Keratinocyte (primary cell): ENCODE measurements at regions not wholly inside any gene's neighbourhood (a gene's known extent, or its start where the extent isn't known, plus 50 kb on each side); places are given as distances from the start of the nearest gene placed in this dataset.

Experiments used
- DNase-seq: peaks from one replicate; pipeline ENCODE4 v3.0.0-alpha.2; 2011; ENCODE audit warnings: low read depth, missing footprints, low spot score
- FAIRE-seq: peaks from 2 replicates; lab custom pipeline; 2011; peaks lifted over from hg19 to GRCh38; lab: Jason Lieb, UNC
- H2AFZ ChIP-seq: 2 replicates; pipeline ENCODE4 v1.6.0; 2012; ENCODE audit warnings: low read length, control low read depth, inconsistent platforms; ENCODE audit not compliant: control insufficient read depth
- H3K27ac ChIP-seq: 2 replicates; pipeline ENCODE4 v1.5.1; 2011; ENCODE audit warnings: low read length; ENCODE audit not compliant: control insufficient read depth, insufficient read depth
- H3K27me3 ChIP-seq: 3 replicates; pipeline ENCODE4 v1.6.0; 2011; ENCODE audit warnings: low read length; ENCODE audit not compliant: control insufficient read depth, insufficient read depth; ENCODE audit errors: extremely low read depth
- H3K36me3 ChIP-seq, 2 experiments: 2 replicates in 1 of 2; 3 replicates in 1 of 2; pipeline ENCODE4 v1.5.1; 2011; ENCODE audit warnings: low read length in 2 of 2, mild to moderate bottlenecking in 1 of 2; ENCODE audit not compliant: control insufficient read depth in 2 of 2, insufficient read depth in 2 of 2; ENCODE audit errors: extremely low read depth in 1 of 2
- H3K4me1 ChIP-seq: 3 replicates; pipeline ENCODE4 v1.5.1; 2011; ENCODE audit warnings: low read length; ENCODE audit not compliant: control insufficient read depth, insufficient read depth; ENCODE audit errors: extremely low read depth
- H3K4me2 ChIP-seq: 3 replicates; pipeline ENCODE4 v1.6.0; 2011; ENCODE audit warnings: low read depth, low read length; ENCODE audit not compliant: control insufficient read depth, insufficient read depth; ENCODE audit errors: extremely low read depth
- H3K4me3 ChIP-seq, 3 experiments: fragments of 200-600 bp in 1 of 3; sonication (generic) in 1 of 3; 2 replicates in 2 of 3; 3 replicates in 1 of 3; pipeline ENCODE4 v1.5.1; 2011 to 2016; ENCODE audit warnings: low read length in 3 of 3, mild to moderate bottlenecking in 3 of 3, control low read depth in 2 of 3, inconsistent platforms in 1 of 3, low read depth in 1 of 3, mixed read lengths in 1 of 3, mixed run types in 1 of 3, moderate library complexity in 1 of 3; ENCODE audit not compliant: control insufficient read depth in 2 of 3, insufficient read depth in 2 of 3; ENCODE audit errors: extremely low read depth in 1 of 3
- H3K79me2 ChIP-seq: 2 replicates; pipeline ENCODE4 v1.6.0; 2012; ENCODE audit warnings: low read length; ENCODE audit not compliant: control insufficient read depth, insufficient read depth
- H3K9ac ChIP-seq: 3 replicates; pipeline ENCODE4 v1.6.0; 2011; ENCODE audit warnings: low read length; ENCODE audit not compliant: control insufficient read depth, insufficient read depth; ENCODE audit errors: extremely low read depth
- H3K9me1 ChIP-seq: 3 replicates; pipeline ENCODE4 v1.6.0; 2011; ENCODE audit warnings: low read length; ENCODE audit not compliant: control insufficient read depth, insufficient read depth; ENCODE audit errors: extremely low read depth
- H3K9me3 ChIP-seq: 2 replicates; pipeline ENCODE4 v1.5.1; 2012; ENCODE audit warnings: low read depth, low read length; ENCODE audit not compliant: control insufficient read depth
- H4K20me1 ChIP-seq: 3 replicates; pipeline ENCODE4 v1.6.0; 2011; ENCODE audit warnings: low read length; ENCODE audit not compliant: control insufficient read depth, insufficient read depth; ENCODE audit errors: extremely low read depth
- CTCF ChIP-seq, 3 experiments: IDR thresholded peaks in 1 of 3; conservative IDR thresholded peaks in 1 of 3; optimal IDR thresholded peaks in 1 of 3; 2 replicates in 2 of 3; 3 replicates in 1 of 3; pipeline versions ENCODE3 to v1.5.1; 2011; ENCODE audit warnings: low read length in 3 of 3, mild to moderate bottlenecking in 3 of 3, moderate library complexity in 2 of 3, control low read depth in 1 of 3, inconsistent platforms in 1 of 3; ENCODE audit not compliant: insufficient read depth in 2 of 3; ENCODE audit errors: extremely low read depth in 1 of 3
- EZH2 ChIP-seq: IDR thresholded peaks from one replicate; pipeline ENCODE4 v1.6.1; 2012; ENCODE audit warnings: inconsistent platforms, mild to moderate bottlenecking, low read length, moderate library complexity
- dilution Hi-C: fragments of 300-500 bp; cut with MboI; formaldehyde crosslinking; loops from one replicate; pipeline ENCODE4 v1.7.0; 2020; ENCODE audit warnings: low sequenced_read_pairs; ENCODE audit not compliant: extremely low pct_ligation_motif_present

- no peak overlapping the region for H2AFZ ChIP-seq
- dilution Hi-C loops = no loop called here
- H3K9ac ChIP-seq = no peak overlapping the region
- TF ChIP-seq CTCF (optimal IDR thresholded peaks at IDR 0.05 in 1 of 3, IDR thresholded peaks at IDR 0.05 in 1 of 3, conservative IDR thresholded peaks at IDR 0.05 in 1 of 3; ENCODE audit: extremely low read depth in 1 of 3, insufficient read depth in 2 of 3, low read length in 3 of 3) (no peak), EZH2 (no peak)
- H3K4me1 ChIP-seq = no peaks in the 10 kb centered on the region
- H3K9me1 ChIP-seq = no peaks in the 10 kb centered on the region
- no peak overlapping the region for H3K4me2 ChIP-seq
- H3K79me2 ChIP-seq = no peaks in the 10 kb centered on the region
- DNase-seq (no peak), FAIRE-seq (no peak)
- H4K20me1 ChIP-seq = no peaks in the 10 kb centered on the region
- H3K36me3 ChIP-seq = no peaks in the 10 kb centered on the region
- H3K4me3 ChIP-seq = no peak overlapping the region
- H3K27me3 ChIP-seq = no peaks in the 10 kb centered on the region
- H3K27ac ChIP-seq = no peak overlapping the region
- H3K9me3 ChIP-seq = no peaks in the 10 kb centered on the region
Observed at GRCh38 chr18:53894675-53895442, 329.6 kb downstream of the MBD2 start.

GRCh38 chr18:53887447-53887846 is 337.0 kb downstream of the MBD2 start:
- no peaks in the 10 kb centered on the region for H3K27me3 ChIP-seq
- no peak overlapping the region for H3K27ac ChIP-seq
- no peaks in the 10 kb centered on the region for H3K9me3 ChIP-seq
- no peaks in the 10 kb centered on the region for H3K79me2 ChIP-seq
- H3K4me1 ChIP-seq = no peaks in the 10 kb centered on the region
- no peak overlapping the region for H2AFZ ChIP-seq
- no peak for DNase-seq
- no peak overlapping the region for H3K9ac ChIP-seq
- H3K4me3 ChIP-seq = no peak overlapping the region
- no peaks in the 10 kb centered on the region for H3K9me1 ChIP-seq
- dilution Hi-C loops = no loop called here
- no peak for FAIRE-seq
- no peaks in the 10 kb centered on the region for H3K36me3 ChIP-seq
- TF ChIP-seq EZH2 (no peak), CTCF (optimal IDR thresholded peaks at IDR 0.05 in 1 of 3, IDR thresholded peaks at IDR 0.05 in 1 of 3, conservative IDR thresholded peaks at IDR 0.05 in 1 of 3; ENCODE audit: extremely low read depth in 1 of 3, insufficient read depth in 2 of 3, low read length in 3 of 3) (no peak)
- H3K4me2 ChIP-seq = no peak overlapping the region
- H4K20me1 ChIP-seq = no peaks in the 10 kb centered on the region
